Activated CD8-positive, alpha-beta memory T cell treated with anti-CD3 and anti-CD28 coated beads for 1 hour (primary cell): ENCODE measurements at regions not wholly inside any gene's neighbourhood (a gene's known extent, or its start where the extent isn't known, plus 50 kb on each side); places are given as distances from the start of the nearest gene placed in this dataset.
"Not testable (repeated sequence)": the region's sequence is repeated elsewhere in the genome, so short reads cannot be mapped to it uniquely, and the experiment has no call there.

Experiments
- DNase-seq, 2 donors: peaks; one replicate each; pipeline ENCODE4 v3.0.0-alpha.2; 2020; ENCODE audit warnings: low read depth in 1 of 2; ENCODE audit errors: extremely low read depth in 1 of 2

GRCh38 chr12:116360579-116361413 lies 83.3 kb upstream of the MED13L start:
- no peak for DNase-seq

GRCh38 chr12:116361414-116362223 lies 84.1 kb upstream of the MED13L start:
- DNase-seq = no peak

GRCh38 chr12:116365114-116365513 lies 87.6 kb upstream of the MED13L start:
- DNase-seq = no peak

GRCh38 chr12:116365606-116366455 lies 88.3 kb upstream of the MED13L start:
- no peak for DNase-seq

- no peak for DNase-seq
These were observed 88.9 kb upstream of the MED13L start for GRCh38 chr12:116366456-116366776.

- DNase-seq = no peak
These were observed 89.3 kb upstream of the MED13L start for GRCh38 chr12:116366824-116367223.

- DNase-seq = no peak
These were observed 91.0 kb upstream of the MED13L start for GRCh38 chr12:116368196-116369194.

GRCh38 chr12:116370004-116370404 lies 92.5 kb upstream of the MED13L start:
- no peak for DNase-seq

GRCh38 chr12:116370886-116371580 lies 93.5 kb upstream of the MED13L start:
- DNase-seq = no peak

- DNase-seq = no peak
These were observed 95.3 kb upstream of the MED13L start for GRCh38 chr12:116372815-116373214.

GRCh38 chr12:116373572-116374206 lies 96.2 kb upstream of the MED13L start:
- DNase-seq = no peak

- no peak for DNase-seq
These were observed 96.7 kb upstream of the MED13L start for GRCh38 chr12:116374207-116374606.

GRCh38 chr12:116375278-116375842 lies 97.9 kb upstream of the MED13L start:
- no peak for DNase-seq

GRCh38 chr12:116376354-116377193 lies 99.1 kb upstream of the MED13L start:
- no peak for DNase-seq

- not testable (repeated sequence) for DNase-seq
These were observed 99.7 kb upstream of the MED13L start for GRCh38 chr12:116377194-116377571.

GRCh38 chr12:116378002-116378401 lies 100.5 kb upstream of the MED13L start:
- DNase-seq = no peak

- DNase-seq = no peak
These were observed 102.6 kb upstream of the MED13L start for GRCh38 chr12:116380108-116380507.

GRCh38 chr12:116380740-116381139 lies 103.2 kb upstream of the MED13L start:
- DNase-seq = not testable (repeated sequence)
